ENCODE measurements at regions not wholly inside any gene's neighbourhood (a gene's known extent, or its start where the extent isn't known, plus 50 kb on each side); places are given as distances from the start of the nearest gene placed in this dataset.

DNA sequence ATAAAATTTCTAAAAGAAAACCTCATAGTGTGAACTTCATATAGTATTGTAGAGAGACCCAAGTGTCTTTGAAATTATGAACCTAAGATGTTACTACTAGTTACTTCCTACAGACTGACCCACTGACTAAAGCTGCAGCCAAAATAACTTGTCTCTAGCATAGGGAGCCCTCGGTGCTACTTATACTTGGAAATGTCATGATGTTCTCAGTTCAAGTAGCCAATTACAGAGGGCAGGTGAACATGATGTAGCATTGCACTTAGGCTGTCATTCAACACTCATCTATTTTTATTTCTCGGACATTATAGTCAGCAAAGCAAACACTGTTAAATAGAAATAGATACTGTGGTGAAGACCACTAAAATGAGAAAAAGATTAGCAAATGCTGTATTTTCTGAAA is 165.6 kb downstream of the AREG start:
- H3K36me3 ChIP-seq (ENCODE audit: control insufficient read depth, insufficient read depth, low read length), result no peaks in the 10 kb centered on the region
- POLR2A ChIA-PET, result no interaction called here
- CTCF ChIA-PET, result interaction anchor here (0.6 kb wide), 1 partner anchor 476 kb away, joined by 3 read pairs; no protein-coding TSS in a partner anchor
- DNase-seq (ENCODE audit: low read depth), result no peak
- TF ChIP-seq, protein P1, sequence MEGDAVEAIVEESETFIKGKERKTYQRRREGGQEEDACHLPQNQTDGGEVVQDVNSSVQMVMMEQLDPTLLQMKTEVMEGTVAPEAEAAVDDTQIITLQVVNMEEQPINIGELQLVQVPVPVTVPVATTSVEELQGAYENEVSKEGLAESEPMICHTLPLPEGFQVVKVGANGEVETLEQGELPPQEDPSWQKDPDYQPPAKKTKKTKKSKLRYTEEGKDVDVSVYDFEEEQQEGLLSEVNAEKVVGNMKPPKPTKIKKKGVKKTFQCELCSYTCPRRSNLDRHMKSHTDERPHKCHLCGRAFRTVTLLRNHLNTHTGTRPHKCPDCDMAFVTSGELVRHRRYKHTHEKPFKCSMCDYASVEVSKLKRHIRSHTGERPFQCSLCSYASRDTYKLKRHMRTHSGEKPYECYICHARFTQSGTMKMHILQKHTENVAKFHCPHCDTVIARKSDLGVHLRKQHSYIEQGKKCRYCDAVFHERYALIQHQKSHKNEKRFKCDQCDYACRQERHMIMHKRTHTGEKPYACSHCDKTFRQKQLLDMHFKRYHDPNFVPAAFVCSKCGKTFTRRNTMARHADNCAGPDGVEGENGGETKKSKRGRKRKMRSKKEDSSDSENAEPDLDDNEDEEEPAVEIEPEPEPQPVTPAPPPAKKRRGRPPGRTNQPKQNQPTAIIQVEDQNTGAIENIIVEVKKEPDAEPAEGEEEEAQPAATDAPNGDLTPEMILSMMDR (IDR thresholded peaks at IDR 0.05; ENCODE audit: insufficient read depth, low read depth, low read length), result no peak
- no peak overlapping the region for H3K4me3 ChIP-seq (ENCODE audit: low read depth, low read length)
- H3K27me3 ChIP-seq (ENCODE audit: control insufficient read depth, insufficient read depth, low read length), result peaks cover 7% of the 10 kb centered on the region; the same call in 1 of the 2 replicates

DNA sequence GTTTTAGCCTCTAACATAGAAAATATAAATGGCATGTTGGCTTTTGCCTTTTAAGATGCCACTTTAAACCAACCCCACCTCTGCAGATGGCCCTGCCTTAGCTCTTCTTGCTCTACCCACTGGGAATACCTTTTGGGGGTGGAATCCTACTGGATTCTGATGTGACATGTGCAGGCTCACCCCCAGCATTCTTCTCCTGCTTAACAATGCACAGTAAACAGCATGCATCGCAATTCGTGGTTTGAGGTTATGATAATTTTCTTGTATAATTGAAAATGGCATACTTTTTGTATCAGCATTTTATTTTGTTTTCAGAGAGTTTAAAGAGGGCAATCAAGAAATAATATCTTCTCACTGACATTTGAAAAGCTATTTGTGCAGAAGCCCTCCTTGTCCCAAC is 167.9 kb downstream of the AREG start:
- ChIA-PET CTCF (interaction anchor here (1.0 kb wide), 1 partner anchor 28 kb away, joined by 3 read pairs; no protein-coding TSS in a partner anchor), POLR2A (no interaction called here)
- no peak for DNase-seq (ENCODE audit: low read depth)
- TF ChIP-seq, protein P1 (IDR thresholded peaks at IDR 0.05; ENCODE audit: insufficient read depth, low read depth, low read length), result no peak
- Histone ChIP-seq H3K4me3 (ENCODE audit: low read depth, low read length) (no peak overlapping the region), H3K27me3 (ENCODE audit: control insufficient read depth, insufficient read depth, low read length) (peaks cover 7% of the 10 kb centered on the region; the same call in 1 of the 2 replicates), H3K36me3 (ENCODE audit: control insufficient read depth, insufficient read depth, low read length) (no peaks in the 10 kb centered on the region)

DNA sequence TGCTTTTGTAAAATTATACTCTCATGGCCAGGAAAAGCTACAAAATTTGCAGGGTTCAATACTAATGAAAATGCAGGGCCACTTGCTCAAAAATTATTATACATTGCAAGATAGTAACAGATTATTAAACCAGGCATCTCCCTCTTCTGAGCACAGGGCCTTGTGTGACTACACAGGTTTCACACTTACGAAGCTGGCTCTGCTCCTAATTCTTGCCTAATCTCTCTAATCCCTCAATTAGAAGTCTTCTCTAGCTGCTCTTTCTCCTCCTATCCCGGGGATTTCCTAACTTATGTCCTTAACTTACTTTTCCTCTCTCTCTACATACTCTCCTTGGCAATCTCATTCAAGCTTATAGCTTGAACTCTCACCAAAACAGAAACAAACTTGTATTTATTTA is 168.3 kb downstream of the AREG start:
- H3K36me3 ChIP-seq (ENCODE audit: control insufficient read depth, insufficient read depth, low read length), result no peaks in the 10 kb centered on the region
- CTCF ChIA-PET, result interaction anchor here (1.0 kb wide), 1 partner anchor 28 kb away, joined by 3 read pairs; no protein-coding TSS in a partner anchor
- TF ChIP-seq, protein P1 (IDR thresholded peaks at IDR 0.05; ENCODE audit: insufficient read depth, low read depth, low read length), result no peak
- POLR2A ChIA-PET, result no interaction called here
- H3K27me3 ChIP-seq (ENCODE audit: control insufficient read depth, insufficient read depth, low read length), result peaks cover 7% of the 10 kb centered on the region; the same call in 1 of the 2 replicates
- no peak for DNase-seq (ENCODE audit: low read depth)
- H3K4me3 ChIP-seq (ENCODE audit: low read depth, low read length), result no peak overlapping the region

DNA sequence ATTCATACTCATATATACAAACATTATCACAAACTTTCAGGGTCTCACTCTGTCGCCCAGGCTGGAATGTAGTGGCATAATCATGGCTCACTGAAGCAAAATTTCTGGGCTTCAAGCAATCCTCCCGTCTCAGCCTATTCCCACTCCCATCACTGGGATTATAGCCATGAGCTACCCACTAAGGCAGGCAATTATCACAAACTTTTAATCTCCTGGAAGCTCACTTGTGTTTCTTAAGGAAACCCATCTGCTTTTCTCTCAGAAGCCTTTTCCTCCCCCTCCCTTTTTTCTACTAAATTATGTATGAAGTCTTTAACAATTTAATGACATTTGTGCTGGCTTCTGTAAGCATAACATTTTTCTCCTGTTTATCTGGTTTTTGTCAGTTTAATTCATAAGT is 170.5 kb downstream of the AREG start:
- ChIA-PET POLR2A (no interaction called here), CTCF (no interaction called here)
- H3K36me3 ChIP-seq (ENCODE audit: control insufficient read depth, insufficient read depth, low read length), result no peaks in the 10 kb centered on the region
- DNase-seq (ENCODE audit: low read depth), result no peak
- H3K27me3 ChIP-seq (ENCODE audit: control insufficient read depth, insufficient read depth, low read length), result peaks cover 8% of the 10 kb centered on the region; the same call in 1 of the 2 replicates
- no peak overlapping the region for H3K4me3 ChIP-seq (ENCODE audit: low read depth, low read length)
- TF ChIP-seq, protein P1 (IDR thresholded peaks at IDR 0.05; ENCODE audit: insufficient read depth, low read depth, low read length), result no peak

DNA sequence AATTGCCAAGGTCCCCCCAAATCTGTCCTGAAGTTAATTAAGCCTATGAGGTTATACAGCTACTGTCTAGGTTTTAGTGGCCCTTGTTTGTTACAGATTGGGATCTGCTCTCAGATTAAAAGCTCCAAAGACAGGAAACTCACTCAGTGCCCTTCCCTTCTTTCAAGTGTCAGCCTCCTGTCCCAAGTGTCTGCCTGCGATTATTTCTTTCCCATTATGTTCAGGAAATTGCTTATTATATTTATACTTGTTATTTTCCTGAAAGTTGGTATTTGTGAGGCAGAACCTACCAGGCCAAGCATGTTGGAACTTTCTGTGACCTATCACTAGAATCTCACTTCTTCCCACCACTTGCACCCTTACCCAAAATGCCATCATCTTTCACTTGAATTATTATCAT is 173.2 kb downstream of the AREG start:
- TF ChIP-seq, protein P1 (IDR thresholded peaks at IDR 0.05; ENCODE audit: insufficient read depth, low read depth, low read length), result no peak
- H3K36me3 ChIP-seq (ENCODE audit: control insufficient read depth, insufficient read depth, low read length), result no peaks in the 10 kb centered on the region
- DNase-seq (ENCODE audit: low read depth), result no peak
- CTCF ChIA-PET, result interaction anchor here (1.0 to 1.1 kb wide), 2 partner anchors 11 to 242 kb away, joined by 3 read pairs; no protein-coding TSS in a partner anchor
- H3K27me3 ChIP-seq (ENCODE audit: control insufficient read depth, insufficient read depth, low read length), result peaks cover 10% of the 10 kb centered on the region
- H3K4me3 ChIP-seq (ENCODE audit: low read depth, low read length), result no peak overlapping the region
- POLR2A ChIA-PET, result no interaction called here

Measured in BJ (cell line).